HEK293 (cell line): ENCODE measurements at regions not wholly inside any gene's neighbourhood (a gene's known extent, or its start where the extent isn't known, plus 50 kb on each side); places are given as distances from the start of the nearest gene placed in this dataset.

Experiments
- CTCF ChIA-PET: fragments of 350-600 bp; formaldehyde crosslinking; extraction: SDS; loops from one replicate; lab custom pipeline; 2021; ENCODE audit warnings: antibody characterized with exemption; lab: Yijun Ruan, JAX
- POLR2A ChIA-PET: fragments of 300-600 bp; formaldehyde crosslinking; extraction: SDS; loops from one replicate; lab custom pipeline; 2020; ENCODE audit warnings: antibody characterized with exemption, inconsistent platforms; lab: Yijun Ruan, JAX
- H3K27ac ChIP-seq: fragments of 200-500 bp; sonication (Bioruptor generic); 2 replicates; pipeline ENCODE4 v1.5.1; 2014; ENCODE audit warnings: low read depth, low read length, control low read depth, inconsistent platforms; ENCODE audit errors: extremely low read depth
- H3K36me3 ChIP-seq, 2 experiments: fragments of 200-500 bp in 1 of 2; sonication (Bioruptor generic) in 1 of 2; 1 replicate in 1 of 2; 2 replicates in 1 of 2; pipeline ENCODE4 v1.5.1; 2014 to 2017; ENCODE audit warnings: inconsistent platforms in 2 of 2, low read length in 2 of 2; ENCODE audit not compliant: control insufficient read depth in 2 of 2, insufficient read depth in 1 of 2
- H3K4me1 ChIP-seq: fragments of 200-500 bp; sonication (Bioruptor generic); 2 replicates; pipeline ENCODE4 v1.5.1; 2014; ENCODE audit warnings: mild to moderate bottlenecking, low read length, inconsistent platforms; ENCODE audit not compliant: control insufficient read depth, insufficient read depth
- H3K4me3 ChIP-seq: 2 replicates; pipeline ENCODE4 v1.5.1; 2011; ENCODE audit warnings: low read depth, mild to moderate bottlenecking, control low read depth, low read length, moderate library complexity
- H3K9me3 ChIP-seq: fragments of 200-500 bp; sonication (Bioruptor generic); 2 replicates; pipeline ENCODE4 v1.5.1; 2014; ENCODE audit warnings: low read depth, low read length, inconsistent platforms; ENCODE audit not compliant: control insufficient read depth, insufficient read depth
- GFI1B ChIP-seq: fragments of 450-650 bp; formaldehyde crosslinking; IDR thresholded peaks from 2 replicates; pipeline ENCODE4 v1.5.1; 2016; ENCODE audit warnings: missing biosample characterization, missing genetic modification characterization
- IKZF3 ChIP-seq: fragments of 450-650 bp; IDR thresholded peaks from 2 replicates; pipeline ENCODE4 v1.5.0; 2018; ENCODE audit warnings: missing biosample characterization, mild to moderate bottlenecking, missing genetic modification characterization, moderate library complexity
- OVOL3 ChIP-seq: fragments of 450-650 bp; formaldehyde crosslinking; IDR thresholded peaks from 2 replicates; pipeline ENCODE4 v1.5.1; 2016; ENCODE audit warnings: missing biosample characterization, missing genetic modification characterization
- PATZ1 ChIP-seq: fragments of 450-650 bp; formaldehyde crosslinking; IDR thresholded peaks from 2 replicates; pipeline ENCODE4 v1.5.1; 2016; ENCODE audit warnings: missing biosample characterization, missing genetic modification characterization
- SCRT2 ChIP-seq: fragments of 450-650 bp; formaldehyde crosslinking; IDR thresholded peaks from 2 replicates; pipeline ENCODE4 v1.5.1; 2016; ENCODE audit warnings: missing biosample characterization, missing genetic modification characterization
- YY2 ChIP-seq: fragments of 450-650 bp; formaldehyde crosslinking; IDR thresholded peaks from 2 replicates; pipeline ENCODE4 v1.5.1; 2016; ENCODE audit warnings: missing biosample characterization, missing genetic modification characterization
- ZFP3 ChIP-seq: fragments of 450-650 bp; formaldehyde crosslinking; IDR thresholded peaks from 2 replicates; pipeline ENCODE4 v1.5.1; 2016; ENCODE audit warnings: low read depth, missing biosample characterization, missing genetic modification characterization
- ZNF121 ChIP-seq: fragments of 450-650 bp; formaldehyde crosslinking; IDR thresholded peaks from 2 replicates; pipeline ENCODE4 v1.5.1; 2016; ENCODE audit warnings: missing biosample characterization, missing genetic modification characterization
- ZNF174 ChIP-seq: fragments of 450-650 bp; formaldehyde crosslinking; IDR thresholded peaks from 2 replicates; pipeline ENCODE4 v1.5.0; 2017; ENCODE audit warnings: missing biosample characterization, mild to moderate bottlenecking, missing genetic modification characterization
- ZNF292 ChIP-seq: fragments of 450-650 bp; formaldehyde crosslinking; IDR thresholded peaks from 2 replicates; pipeline ENCODE4 v1.5.1; 2016; ENCODE audit warnings: low read depth, missing biosample characterization, missing genetic modification characterization, borderline replicate concordance
- ZNF350 ChIP-seq: fragments of 450-650 bp; formaldehyde crosslinking; IDR thresholded peaks from 2 replicates; pipeline ENCODE4 v1.5.0; 2017; ENCODE audit warnings: missing biosample characterization, mild to moderate bottlenecking, missing genetic modification characterization
- ZNF473 ChIP-seq: fragments of 450-650 bp; formaldehyde crosslinking; IDR thresholded peaks from 2 replicates; pipeline ENCODE4 v1.5.1; 2017; ENCODE audit warnings: missing biosample characterization, missing genetic modification characterization
- ZNF518A ChIP-seq: fragments of 450-650 bp; formaldehyde crosslinking; conservative IDR thresholded peaks from 2 replicates; pipeline ENCODE4 v1.5.1; 2016; ENCODE audit warnings: low read depth, missing biosample characterization, missing genetic modification characterization
- ZNF580 ChIP-seq: fragments of 450-650 bp; formaldehyde crosslinking; IDR thresholded peaks from 2 replicates; pipeline ENCODE4 v1.5.1; 2016; ENCODE audit warnings: missing biosample characterization, missing genetic modification characterization
- ZNF777 ChIP-seq: fragments of 450-650 bp; formaldehyde crosslinking; IDR thresholded peaks from 2 replicates; pipeline ENCODE4 v1.5.1; 2017; ENCODE audit warnings: missing biosample characterization, missing genetic modification characterization, borderline replicate concordance
- ZNF843 ChIP-seq: fragments of 450-650 bp; formaldehyde crosslinking; IDR thresholded peaks from 2 replicates; pipeline ENCODE4 v1.5.1; 2016; ENCODE audit warnings: missing biosample characterization, missing genetic modification characterization

- TF ChIP-seq PATZ1 (no peak), YY2 (no peak), OVOL3 (tag by site-specific recombination) (no peak), ZNF174 (no peak), GFI1B (tag by site-specific recombination) (no peak), IKZF3 (tag by site-specific recombination) (no peak), ZFP3 (tag by site-specific recombination) (no peak), ZNF518A (tag by site-specific recombination) (no peak), ZNF580 (tag by site-specific recombination) (no peak)
- TF ChIP-seq, all 188 proteins: peak for 0
These were observed 473.0 kb downstream of the EBF1 start (continued) for GRCh38 chr5:158626718-158627117.

GRCh38 chr5:158623971-158624370 lies 475.7 kb downstream of the EBF1 start:
- H3K36me3 ChIP-seq, result no peaks in the 10 kb centered on the region
- no peak overlapping the region for H3K4me3 ChIP-seq
- POLR2A ChIA-PET, result no interaction called here
- no peaks in the 10 kb centered on the region for H3K9me3 ChIP-seq
- H3K4me1 ChIP-seq, result peaks cover 7% of the 10 kb centered on the region
- no peak overlapping the region for H3K27ac ChIP-seq
- CTCF ChIA-PET, result interaction anchor here (0.8 kb wide), 1 partner anchor 93 kb away, joined by 3 read pairs; no protein-coding TSS in a partner anchor
- no peak for TF ChIP-seq ZNF121 (tag by site-specific recombination)
- TF ChIP-seq ZNF777, result no peak
- no peak for TF ChIP-seq ZNF292 (tag by site-specific recombination)
- no peak for TF ChIP-seq ZNF350 (tag by site-specific recombination)
- TF ChIP-seq ZNF473 (tag by site-specific recombination), result no peak

- H3K27ac ChIP-seq, result no peak overlapping the region
- TF ChIP-seq ZNF843 (tag by site-specific recombination), result no peak
- no peak for TF ChIP-seq SCRT2 (tag by site-specific recombination)
- no peak for TF ChIP-seq ZNF292 (tag by site-specific recombination)
- TF ChIP-seq GFI1B (tag by site-specific recombination), result no peak
- TF ChIP-seq, all 188 proteins: peak for 0
- Histone ChIP-seq H3K36me3 (no peaks in the 10 kb centered on the region), H3K4me1 (peaks cover 7% of the 10 kb centered on the region), H3K9me3 (no peaks in the 10 kb centered on the region), H3K4me3 (no peak overlapping the region)
- CTCF ChIA-PET, result interaction anchor here (0.7 kb wide), 1 partner anchor 210 kb away, joined by 3 read pairs; no protein-coding TSS in a partner anchor
- POLR2A ChIA-PET, result no interaction called here
These were observed 478.3 kb downstream of the EBF1 start for GRCh38 chr5:158621391-158621790.
